ENCODE measurements at regions not wholly inside any gene's neighbourhood (a gene's known extent, or its start where the extent isn't known, plus 50 kb on each side); places are given as distances from the start of the nearest gene placed in this dataset.

GRCh38 chr11:121376130-121376529 lies 76.0 kb upstream of the SORL1 start:
- H2BK15ac ChIP-seq (ENCODE audit: low read depth, low read length): no peak overlapping the region
- intact Hi-C loops (cut with micrococcal nuclease): no loop called here
- H2BK20ac ChIP-seq (ENCODE audit: low read depth, low read length): no peak overlapping the region
- H3K9ac ChIP-seq (ENCODE audit: low read depth, low read length): no peak overlapping the region
- peaks cover 9% of the 10 kb centered on the region for H3K27me3 ChIP-seq (ENCODE audit: control insufficient read depth, insufficient read depth, low read length)
- DNase-seq (no peak), ATAC-seq (ENCODE audit: low read depth) (no peak)
- dilution Hi-C loops (cut with HindIII; ENCODE audit: low sequenced_read_pairs, unreplicated experiment): no loop called here
- no peak overlapping the region for H3K18ac ChIP-seq (ENCODE audit: low read depth, low read length)
- H3K9me1 ChIP-seq (ENCODE audit: insufficient read depth, low read length): no peaks in the 10 kb centered on the region
- TF ChIP-seq NFE2L2 (IDR thresholded peaks at IDR 0.05; ENCODE audit: low read depth, low read length) (no peak), RAD21 (IDR thresholded peaks at IDR 0.05; ENCODE audit: low read length) (no peak), MAFK (IDR thresholded peaks at IDR 0.05; ENCODE audit: low read depth, low read length) (no peak), SMC3 (IDR thresholded peaks at IDR 0.05; ENCODE audit: low read depth, low read length) (no peak), RCOR1 (IDR thresholded peaks at IDR 0.05; ENCODE audit: insufficient replicate concordance, low read length) (no peak), POLR2A (IDR thresholded peaks at IDR 0.05; ENCODE audit: low read depth, low read length) (no peak), CTCF (conservative IDR thresholded peaks at IDR 0.05; ENCODE audit: low read depth, low read length) (no peak), CEBPB (IDR thresholded peaks at IDR 0.05; ENCODE audit: low read depth, low read length) (no peak), MAZ (IDR thresholded peaks at IDR 0.05; ENCODE audit: borderline replicate concordance, low read depth, low read length) (no peak), RFX5 (IDR thresholded peaks at IDR 0.05; ENCODE audit: low read depth, low read length) (no peak), ELK1 (IDR thresholded peaks at IDR 0.05; ENCODE audit: borderline replicate concordance, low read depth, low read length) (no peak)
- TF ChIP-seq, protein P1, sequence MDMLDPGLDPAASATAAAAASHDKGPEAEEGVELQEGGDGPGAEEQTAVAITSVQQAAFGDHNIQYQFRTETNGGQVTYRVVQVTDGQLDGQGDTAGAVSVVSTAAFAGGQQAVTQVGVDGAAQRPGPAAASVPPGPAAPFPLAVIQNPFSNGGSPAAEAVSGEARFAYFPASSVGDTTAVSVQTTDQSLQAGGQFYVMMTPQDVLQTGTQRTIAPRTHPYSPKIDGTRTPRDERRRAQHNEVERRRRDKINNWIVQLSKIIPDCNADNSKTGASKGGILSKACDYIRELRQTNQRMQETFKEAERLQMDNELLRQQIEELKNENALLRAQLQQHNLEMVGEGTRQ (IDR thresholded peaks at IDR 0.05; ENCODE audit: low read depth, low read length): no peak
- H4K20me1 ChIP-seq (ENCODE audit: insufficient read depth, low read length): no peaks in the 10 kb centered on the region
- no CpG with 5 or more reads among the region's 3 CpGs for WGBS, 2 experiments (ENCODE audit: extremely low coverage in 2 of 2, insufficient read length in 1 of 2)
- no TSS peak for BruUV-seq (replicated peaks)
- H3K36me3 ChIP-seq (ENCODE audit: control insufficient read depth, insufficient read depth, low read length): no peaks in the 10 kb centered on the region
- H3K56ac ChIP-seq (ENCODE audit: extremely low read depth, insufficient read depth, low read length): no peak overlapping the region
- ChIA-PET POLR2A (ENCODE audit: unreplicated experiment) (no interaction called here), CTCF (no interaction called here)
- in situ Hi-C loops (cut with MboI; ENCODE audit: low sequenced_read_pairs): no loop called here
- no peak overlapping the region for H2AFZ ChIP-seq (replicated peaks; ENCODE audit: low read length, poor library complexity)
- no peaks in the 10 kb centered on the region for H3K9me3 ChIP-seq (ENCODE audit: control insufficient read depth, insufficient read depth, low read length)
- no peak overlapping the region for H2BK120ac ChIP-seq (ENCODE audit: low read depth, low read length)
- H3K27ac ChIP-seq (ENCODE audit: insufficient read depth, low read length): no peak overlapping the region
- H3K4ac ChIP-seq (ENCODE audit: low read depth, low read length): no peak overlapping the region
- no peak overlapping the region for H2BK5ac ChIP-seq (ENCODE audit: low read depth, low read length, poor library complexity, severe bottlenecking)
- H2AK9ac ChIP-seq (replicated peaks; ENCODE audit: low read depth, low read length, poor library complexity): no peak overlapping the region
- no peak overlapping the region for H3K4me2 ChIP-seq (ENCODE audit: low read depth, low read length)
- H3K14ac ChIP-seq (replicated peaks; ENCODE audit: low read depth, low read length): no peak overlapping the region
- no peak overlapping the region for H3K23ac ChIP-seq (ENCODE audit: low read depth, low read length)
- no peaks in the 10 kb centered on the region for H3K4me1 ChIP-seq (ENCODE audit: control insufficient read depth, insufficient read depth, low read length)
- H4K8ac ChIP-seq (ENCODE audit: low read depth in 2 of 2, low read length in 2 of 2): no peak overlapping the region
- H3K4me3 ChIP-seq (ENCODE audit: insufficient read depth, low read depth, low read length): no peak overlapping the region
- H4K5ac ChIP-seq (ENCODE audit: low read depth, low read length): no peak overlapping the region
- no peaks in the 10 kb centered on the region for H3K79me1 ChIP-seq (ENCODE audit: low read depth in 1 of 2, low read length in 2 of 2)
- no peak overlapping the region for H4K91ac ChIP-seq (ENCODE audit: insufficient read depth, low read depth, low read length)
- no peak overlapping the region for H2AK5ac ChIP-seq (ENCODE audit: low read depth, low read length)
